Breast epithelium (tissue), 4 donors: ENCODE measurements at regions not wholly inside any gene's neighbourhood (a gene's known extent, or its start where the extent isn't known, plus 50 kb on each side); places are given as distances from the start of the nearest gene placed in this dataset.

Source experiments
- DNase-seq, 2 donors: peaks; one replicate each; pipeline ENCODE4 v3.0.0-alpha.2; 2019; ENCODE audit warnings: low spot score in 2 of 2
- H3K27ac ChIP-seq, 2 donors: fragments of 200-600 bp; sonication (generic) in 1 of 2; one replicate each; pipeline ENCODE4 v1.5.1; 2016 to 2019; ENCODE audit warnings: mild to moderate bottlenecking in 1 of 2
- H3K27me3 ChIP-seq, 2 donors: fragments of 200-600 bp; sonication (generic) in 1 of 2; one replicate each; pipeline versions ENCODE4 v1.5.1 to v1.6.0; 2017 to 2019; ENCODE audit warnings: control low read depth in 1 of 2, mild to moderate bottlenecking in 1 of 2
- H3K36me3 ChIP-seq: fragments of 200-600 bp; one replicate; pipeline ENCODE4 v1.5.1; 2019
- H3K4me1 ChIP-seq, 2 donors: fragments of 200-600 bp; sonication (generic); one replicate each; pipeline ENCODE4 v1.5.1; 2016 to 2019; ENCODE audit warnings: control low read depth in 1 of 2
- H3K4me3 ChIP-seq, 3 donors: fragments of 200-600 bp; sonication (generic); 1 replicate in 2 of 3; 2 replicates in 1 of 3; pipeline ENCODE4 v1.5.1; 2016 to 2019; ENCODE audit warnings: mild to moderate bottlenecking in 3 of 3, moderate library complexity in 2 of 3
- H3K9me3 ChIP-seq, 2 donors: fragments of 200-600 bp; sonication (generic) in 1 of 2; one replicate each; pipeline ENCODE4 v1.5.1; 2016 to 2019; ENCODE audit warnings: control low read depth in 1 of 2
- CTCF ChIP-seq, 3 donors: fragments of 450-650 bp; IDR thresholded peaks; one replicate each; pipeline ENCODE4 v1.5.1; 2016 to 2017; ENCODE audit warnings: antibody characterized with exemption in 3 of 3, mild to moderate bottlenecking in 3 of 3, moderate library complexity in 3 of 3
- POLR2A ChIP-seq: fragments of 450-650 bp; IDR thresholded peaks from one replicate; pipeline ENCODE4 v1.6.1; 2016; ENCODE audit warnings: antibody characterized with exemption, mild to moderate bottlenecking, moderate library complexity
- POLR2AphosphoS5 ChIP-seq, 3 donors: sonication (generic); formaldehyde crosslinking; IDR thresholded peaks; one replicate each; pipeline ENCODE4 v1.6.1; 2017; ENCODE audit warnings: antibody characterized with exemption in 3 of 3
- intact Hi-C: fragments of 100-400 bp; cut with DNase I; formaldehyde crosslinking; loops from one replicate; pipeline ENCODE4 v1.15.1; 2023; ENCODE audit warnings: low total_unique reads

DNA sequence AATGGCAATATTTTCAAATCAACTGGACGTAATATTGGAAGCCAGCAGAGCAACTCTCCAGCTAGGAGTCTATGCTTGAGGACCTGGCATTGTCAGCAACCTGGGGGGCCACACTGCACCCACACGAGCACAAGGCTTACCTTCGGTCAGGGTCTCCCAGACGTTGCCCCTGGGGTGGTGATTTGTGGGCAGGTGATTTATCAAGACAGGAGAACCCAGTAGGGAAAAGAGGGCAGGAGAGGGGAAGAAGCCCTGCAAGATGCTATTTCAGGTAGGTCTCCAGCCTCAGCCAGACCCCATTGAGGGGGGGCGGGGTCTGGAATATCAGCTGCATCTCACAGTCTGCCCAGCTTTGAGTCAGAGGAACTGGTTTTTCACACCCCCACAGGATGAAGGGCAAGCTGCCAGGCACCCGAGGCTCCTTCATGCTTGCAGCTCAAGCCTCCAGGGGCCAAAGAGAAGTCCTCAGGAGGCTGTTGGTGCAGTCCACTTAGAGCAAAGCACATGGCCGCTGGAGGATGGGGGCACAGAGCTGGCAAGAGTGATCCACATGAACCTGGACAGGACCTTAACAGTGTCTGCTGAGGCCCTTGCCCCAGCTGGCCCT lies 80.9 kb upstream of the UQCRFS1 start:
- H3K27me3 ChIP-seq: peaks cover 0 to 12% of the 10 kb centered on the region in 2 donors
- H3K9me3 ChIP-seq: no peaks in the 10 kb centered on the region
- H3K27ac ChIP-seq: no peak overlapping the region
- no peaks in the 10 kb centered on the region for H3K4me1 ChIP-seq
- no peak for TF ChIP-seq POLR2A
- no peak for TF ChIP-seq CTCF (IDR thresholded peaks at IDR 0.05)
- no peak for TF ChIP-seq POLR2AphosphoS5 (IDR thresholded peaks at IDR 0.05)
- H3K36me3 ChIP-seq: no peaks in the 10 kb centered on the region
- no peak overlapping the region for H3K4me3 ChIP-seq
- intact Hi-C loops: no loop called here
- no peak for DNase-seq

DNA sequence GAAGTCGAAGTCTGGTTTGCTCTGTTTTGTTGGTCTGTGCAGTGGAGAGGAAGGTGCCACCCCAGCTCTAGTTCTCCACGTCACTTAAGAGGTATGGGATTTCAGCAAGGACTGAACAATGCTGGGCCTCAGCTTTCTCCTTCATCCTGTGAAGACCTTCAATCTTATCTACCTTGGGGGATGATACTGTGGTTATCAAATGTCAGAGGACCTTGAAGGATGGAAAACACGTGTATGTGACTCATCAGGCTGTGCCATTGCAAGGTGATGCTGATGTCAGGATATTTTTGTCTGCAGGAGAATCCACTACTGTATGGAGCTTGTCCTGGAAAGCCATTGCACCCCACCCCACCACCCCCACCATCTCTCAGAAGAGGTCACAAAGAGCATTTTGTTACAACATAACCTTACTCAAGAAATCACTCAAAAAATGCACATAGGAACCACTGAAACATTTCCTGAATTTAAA lies 81.4 kb upstream of the UQCRFS1 start:
- H3K27me3 ChIP-seq: peaks cover 0 to 11% of the 10 kb centered on the region in 2 donors
- DNase-seq: no peak
- no peak overlapping the region for H3K27ac ChIP-seq
- no peak for TF ChIP-seq POLR2AphosphoS5 (IDR thresholded peaks at IDR 0.05)
- no peak for TF ChIP-seq CTCF (IDR thresholded peaks at IDR 0.05)
- TF ChIP-seq POLR2A: no peak
- H3K36me3 ChIP-seq: no peaks in the 10 kb centered on the region
- intact Hi-C loops: no loop called here
- H3K4me3 ChIP-seq: no peak overlapping the region
- no peaks in the 10 kb centered on the region for H3K4me1 ChIP-seq
- H3K9me3 ChIP-seq: no peaks in the 10 kb centered on the region

DNA sequence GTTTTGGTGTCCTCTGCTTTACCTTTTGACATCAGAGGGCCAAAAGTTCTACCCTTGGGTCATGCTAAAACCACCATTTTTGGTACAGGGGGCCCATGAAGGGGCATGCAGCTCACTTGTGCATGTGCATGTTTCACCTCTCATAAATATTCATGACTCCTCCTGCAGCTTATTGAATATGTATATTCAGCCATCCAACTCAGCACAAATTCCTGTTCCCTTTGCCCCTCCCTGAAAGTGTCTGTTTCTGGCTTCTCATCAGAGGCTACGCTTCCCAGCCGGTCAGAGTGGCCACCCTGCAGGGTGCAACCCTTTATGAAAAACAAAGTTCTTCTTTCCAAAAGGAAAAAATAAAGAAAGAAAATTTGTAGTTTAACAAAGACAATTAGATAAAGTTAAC lies 82.3 kb upstream of the UQCRFS1 start:
- Histone ChIP-seq H3K36me3 (no peaks in the 10 kb centered on the region), H3K4me3 (no peak overlapping the region), H3K4me1 (no peaks in the 10 kb centered on the region), H3K27me3 (peaks cover 0 to 13% of the 10 kb centered on the region in 2 donors), H3K27ac (no peak overlapping the region), H3K9me3 (no peaks in the 10 kb centered on the region)
- TF ChIP-seq POLR2A (no peak), CTCF (IDR thresholded peaks at IDR 0.05) (no peak), POLR2AphosphoS5 (IDR thresholded peaks at IDR 0.05) (no peak)
- intact Hi-C loops: no loop called here
- no peak for DNase-seq

GRCh38 chr19:29297381-29297780 lies 84.4 kb upstream of the UQCRFS1 start:
- H3K36me3 ChIP-seq: no peaks in the 10 kb centered on the region
- no peaks in the 10 kb centered on the region for H3K4me1 ChIP-seq
- no peaks in the 10 kb centered on the region for H3K9me3 ChIP-seq
- no peak for TF ChIP-seq POLR2A
- TF ChIP-seq POLR2AphosphoS5 (IDR thresholded peaks at IDR 0.05): no peak
- TF ChIP-seq CTCF (IDR thresholded peaks at IDR 0.05): no peak
- DNase-seq: no peak
- H3K27ac ChIP-seq: no peak overlapping the region
- H3K4me3 ChIP-seq: no peak overlapping the region
- H3K27me3 ChIP-seq: peaks cover 0 to 14% of the 10 kb centered on the region in 2 donors
- intact Hi-C loops: no loop called here

- intact Hi-C loops: no loop called here
- no peak for TF ChIP-seq POLR2A
- no peak for TF ChIP-seq CTCF (IDR thresholded peaks at IDR 0.05)
- TF ChIP-seq POLR2AphosphoS5 (IDR thresholded peaks at IDR 0.05): no peak
- H3K36me3 ChIP-seq: no peaks in the 10 kb centered on the region
Observed at GRCh38 chr19:29299416-29300380, 86.7 kb upstream of the UQCRFS1 start.

More at GRCh38 chr19:29299416-29300380, 86.7 kb upstream of the UQCRFS1 start:
- H3K9me3 ChIP-seq: no peaks in the 10 kb centered on the region
- H3K27ac ChIP-seq: no peak overlapping the region
- peaks cover 0 to 11% of the 10 kb centered on the region in 2 donors for H3K27me3 ChIP-seq
- H3K4me1 ChIP-seq: no peaks in the 10 kb centered on the region
- H3K4me3 ChIP-seq: no peak overlapping the region
- no peak for DNase-seq
